ENCODE measurements at regions not wholly inside any gene's neighbourhood (a gene's known extent, or its start where the extent isn't known, plus 50 kb on each side); places are given as distances from the start of the nearest gene placed in this dataset.

DNA sequence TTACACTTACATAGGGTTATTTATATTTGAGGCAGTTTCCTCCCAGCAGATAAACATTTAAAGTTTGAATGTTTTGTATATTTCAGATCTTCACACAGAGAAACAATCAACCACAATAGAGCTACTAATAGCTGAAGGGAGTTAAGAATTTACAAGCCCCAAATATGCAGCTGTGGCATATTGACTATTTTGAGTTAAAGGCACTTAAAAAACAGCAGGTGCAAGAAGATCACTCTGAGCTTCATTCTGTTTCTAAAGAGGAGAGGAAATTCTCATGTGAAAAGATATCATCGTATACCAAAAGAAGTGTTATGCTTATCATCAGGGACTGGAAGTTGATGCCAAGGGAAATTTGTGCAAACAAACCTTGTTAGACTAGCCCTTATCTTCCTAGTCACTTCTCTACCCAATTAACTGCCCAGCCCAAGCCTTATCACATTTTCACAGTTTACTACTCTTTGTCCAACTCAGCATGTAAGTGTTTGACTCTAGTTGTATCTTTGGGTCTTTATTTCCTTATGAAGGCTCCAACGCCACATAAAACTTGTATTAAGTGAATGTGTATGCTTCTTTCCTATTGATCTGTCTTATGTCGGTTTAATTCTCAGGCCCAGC lies 66.3 kb upstream of the COG2 start:
- H3K9me3 ChIP-seq (ENCODE audit: control insufficient read depth in 2 of 2, insufficient read depth in 1 of 2, low read depth in 1 of 2, low read length in 1 of 2): no peaks in the 10 kb centered on the region
- H3K27me3 ChIP-seq (ENCODE audit: control insufficient read depth in 3 of 3, insufficient read depth in 3 of 3, low read length in 3 of 3): no peaks in the 10 kb centered on the region
- H3K27ac ChIP-seq (ENCODE audit: low read depth in 1 of 3, low read length in 2 of 3): peak overlapping the region in 1 of 3 donors; percentile 7
- DNase-seq (peak; percentile 61 to 84), FAIRE-seq (no peak)
- WGBS, 3 donors: 12 to 61% (median 22%) methylated on average over 3 of the region's 3 CpGs
- H3K4me3 ChIP-seq (ENCODE audit: low read depth in 1 of 3, low read length in 3 of 3): no peak overlapping the region
- peaks cover 4 to 38% (median 4%) of the 10 kb centered on the region in 3 donors for H3K4me1 ChIP-seq (ENCODE audit: control insufficient read depth in 3 of 3, insufficient read depth in 2 of 3, low read depth in 1 of 3, low read length in 2 of 3)
- no peaks in the 10 kb centered on the region for H3K36me3 ChIP-seq (ENCODE audit: control insufficient read depth in 3 of 3, insufficient read depth in 2 of 3, low read depth in 1 of 3, low read length in 3 of 3)

DNA sequence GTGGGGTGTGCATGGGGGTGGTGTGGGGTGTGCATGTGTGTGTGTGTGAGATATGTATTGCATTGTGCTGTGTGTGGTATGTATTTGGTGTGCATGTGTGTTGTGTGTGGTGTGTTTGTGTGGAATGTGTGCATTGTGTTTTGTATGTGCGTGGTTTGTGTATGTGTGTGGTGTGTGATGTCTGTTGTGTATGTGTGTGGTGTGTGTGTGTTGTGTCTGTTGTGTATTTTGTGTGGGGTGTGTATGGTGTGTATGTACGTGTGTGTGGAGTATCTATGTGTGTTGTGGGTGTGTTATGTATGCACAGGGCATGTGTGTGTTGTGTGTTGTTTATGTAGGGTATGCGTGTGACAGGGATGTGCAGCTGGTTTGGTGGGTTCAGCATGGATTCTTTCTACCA lies 67.8 kb upstream of the COG2 start:
- no peak for FAIRE-seq
- H3K27ac ChIP-seq (ENCODE audit: low read depth in 1 of 3, low read length in 2 of 3): no peak overlapping the region
- no peak overlapping the region for H3K4me3 ChIP-seq (ENCODE audit: low read depth in 1 of 3, low read length in 3 of 3)
- DNase-seq: no peak
- WGBS, 3 donors: 84 to 88% (median 87%) methylated on average over 3 of the region's 3 CpGs
- no peaks in the 10 kb centered on the region for H3K27me3 ChIP-seq (ENCODE audit: control insufficient read depth in 3 of 3, insufficient read depth in 3 of 3, low read length in 3 of 3)
- H3K9me3 ChIP-seq (ENCODE audit: control insufficient read depth in 2 of 2, insufficient read depth in 1 of 2, low read depth in 1 of 2, low read length in 1 of 2): no peaks in the 10 kb centered on the region
- no peaks in the 10 kb centered on the region for H3K36me3 ChIP-seq (ENCODE audit: control insufficient read depth in 3 of 3, insufficient read depth in 2 of 3, low read depth in 1 of 3, low read length in 3 of 3)
- peaks cover 4 to 43% (median 8%) of the 10 kb centered on the region in 3 donors for H3K4me1 ChIP-seq (ENCODE audit: control insufficient read depth in 3 of 3, insufficient read depth in 2 of 3, low read depth in 1 of 3, low read length in 2 of 3)

DNA sequence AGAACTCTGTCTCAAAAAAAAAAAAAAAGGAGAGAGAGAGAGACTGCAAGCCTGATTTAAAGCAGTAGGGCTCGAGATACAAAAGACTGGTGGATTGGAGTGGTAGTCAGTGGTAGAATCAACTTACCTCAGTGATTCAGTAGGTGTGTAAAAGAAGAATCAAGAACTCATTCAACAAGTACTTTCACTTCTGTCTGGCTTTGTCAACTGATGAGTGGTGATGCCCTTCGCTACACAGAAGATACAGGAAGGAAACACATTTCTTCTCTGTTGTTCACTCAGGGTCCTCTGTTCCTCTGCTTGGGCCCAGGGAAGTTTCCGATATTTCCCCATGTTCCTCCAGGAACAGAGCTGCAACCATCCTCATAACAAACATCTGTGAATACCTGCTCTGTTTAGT lies 68.6 kb upstream of the COG2 start:
- FAIRE-seq: no peak
- Histone ChIP-seq H3K4me1 (ENCODE audit: control insufficient read depth in 3 of 3, insufficient read depth in 2 of 3, low read depth in 1 of 3, low read length in 2 of 3) (peaks cover 4 to 41% (median 8%) of the 10 kb centered on the region in 3 donors), H3K36me3 (ENCODE audit: control insufficient read depth in 3 of 3, insufficient read depth in 2 of 3, low read depth in 1 of 3, low read length in 3 of 3) (no peaks in the 10 kb centered on the region), H3K27ac (ENCODE audit: low read depth in 1 of 3, low read length in 2 of 3) (no peak overlapping the region), H3K9me3 (ENCODE audit: control insufficient read depth in 2 of 2, insufficient read depth in 1 of 2, low read depth in 1 of 2, low read length in 1 of 2) (no peaks in the 10 kb centered on the region), H3K27me3 (ENCODE audit: control insufficient read depth in 3 of 3, insufficient read depth in 3 of 3, low read length in 3 of 3) (no peaks in the 10 kb centered on the region), H3K4me3 (ENCODE audit: low read depth in 1 of 3, low read length in 3 of 3) (no peak overlapping the region)
- DNase-seq: no peak
- WGBS, 3 donors: 76 to 86% (median 83%) methylated on average over 3 of the region's 3 CpGs

DNA sequence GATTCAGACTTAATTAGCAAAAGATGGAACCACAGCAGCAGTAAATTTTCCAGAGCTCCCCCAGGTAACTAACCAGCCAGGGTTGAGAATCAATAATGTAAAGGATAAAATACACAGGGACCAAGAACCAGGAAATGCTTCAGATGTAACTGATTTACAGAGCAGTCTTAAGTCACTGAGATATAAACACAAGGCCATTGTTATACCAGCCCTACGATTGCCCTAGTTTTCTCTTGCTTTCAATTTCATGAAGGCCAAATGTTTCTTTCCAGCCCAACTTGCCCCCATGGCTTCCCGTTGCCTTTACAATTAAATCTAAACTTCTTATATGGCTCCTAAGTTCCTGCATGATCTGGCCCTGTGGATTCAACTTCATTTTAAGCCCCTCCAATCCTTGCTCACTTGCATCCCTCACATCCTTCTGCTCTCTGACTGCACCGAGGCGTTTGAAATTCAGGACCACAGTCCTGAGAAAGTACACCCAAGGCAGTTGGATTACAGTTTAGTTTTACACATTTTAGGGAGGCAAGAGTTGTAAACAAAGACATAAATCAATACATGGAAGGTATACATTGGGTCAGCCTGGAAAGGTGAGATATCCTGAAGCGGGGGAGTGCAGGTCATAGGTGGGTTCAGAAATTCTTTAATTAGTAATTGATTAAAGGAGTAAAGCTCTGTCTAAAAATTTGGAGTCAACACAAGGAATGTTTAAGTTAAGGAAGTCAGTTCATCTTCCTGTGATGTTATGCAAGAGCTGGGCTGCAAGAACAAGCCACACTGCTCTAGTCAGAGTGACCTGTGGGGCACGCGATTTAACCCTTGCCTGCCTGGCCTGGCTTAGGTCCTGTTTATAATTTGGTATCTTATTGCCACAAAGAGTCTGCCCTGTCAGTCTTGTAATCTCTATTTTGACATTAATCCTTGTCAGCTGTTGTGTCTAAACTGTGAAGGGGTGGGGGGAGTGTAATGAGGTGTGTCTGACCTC lies 69.9 kb upstream of the COG2 start:
- peak overlapping the region; percentile 24 to 86 (median 66) for H3K27ac ChIP-seq (ENCODE audit: low read depth in 1 of 3, low read length in 2 of 3)
- FAIRE-seq: no peak

DNA sequence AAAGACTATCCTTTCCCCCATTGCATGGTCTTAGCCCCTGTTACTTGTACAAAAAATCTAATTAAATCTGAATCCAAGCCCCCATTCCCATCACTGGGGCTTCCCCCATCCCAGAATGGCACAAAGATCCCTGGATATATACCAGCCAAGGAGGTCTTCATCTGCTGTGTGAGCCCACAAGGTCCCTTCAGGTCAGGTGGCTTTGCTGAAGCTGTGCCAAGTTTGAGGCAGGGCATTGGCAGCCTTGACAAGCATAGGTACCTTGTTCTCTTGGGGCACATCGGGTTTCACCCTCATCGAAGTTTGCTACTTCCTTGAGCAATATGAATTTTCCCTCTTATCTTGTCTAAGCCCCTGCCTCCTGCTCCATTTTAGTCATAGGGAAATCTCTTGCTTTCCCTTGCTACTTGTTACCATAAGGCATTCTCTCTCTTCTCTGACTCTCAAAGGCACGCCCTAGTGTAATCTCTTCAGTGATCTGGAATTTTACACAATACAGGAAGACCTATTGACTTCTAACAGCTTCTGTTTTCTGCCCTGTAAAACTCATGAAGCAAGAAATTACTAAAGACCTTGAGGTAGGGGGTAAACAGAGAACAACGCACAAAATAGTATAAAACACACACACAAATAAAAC lies 71.4 kb upstream of the COG2 start:
- Histone ChIP-seq H3K4me3 (ENCODE audit: low read depth in 1 of 3, low read length in 3 of 3) (no peak overlapping the region), H3K4me1 (ENCODE audit: control insufficient read depth in 3 of 3, insufficient read depth in 2 of 3, low read depth in 1 of 3, low read length in 2 of 3) (peaks cover 4 to 39% (median 7%) of the 10 kb centered on the region in 3 donors), H3K27me3 (ENCODE audit: control insufficient read depth in 3 of 3, insufficient read depth in 3 of 3, low read length in 3 of 3) (no peaks in the 10 kb centered on the region), H3K9me3 (ENCODE audit: control insufficient read depth in 2 of 2, insufficient read depth in 1 of 2, low read depth in 1 of 2, low read length in 1 of 2) (no peaks in the 10 kb centered on the region), H3K27ac (ENCODE audit: low read depth in 1 of 3, low read length in 2 of 3) (peak overlapping the region in 1 of 3 donors; percentile 31), H3K36me3 (ENCODE audit: control insufficient read depth in 3 of 3, insufficient read depth in 2 of 3, low read depth in 1 of 3, low read length in 3 of 3) (no peaks in the 10 kb centered on the region)
- DNase-seq (peak; percentile 60 to 61), FAIRE-seq (no peak)
- WGBS, 3 donors: 12 to 42% (median 29%) methylated on average over 4 of the region's 4 CpGs

More for the DNA sequence above, 69.9 kb upstream of the COG2 start:
- Histone ChIP-seq H3K9me3 (ENCODE audit: control insufficient read depth in 2 of 2, insufficient read depth in 1 of 2, low read depth in 1 of 2, low read length in 1 of 2) (no peaks in the 10 kb centered on the region), H3K4me1 (ENCODE audit: control insufficient read depth in 3 of 3, insufficient read depth in 2 of 3, low read depth in 1 of 3, low read length in 2 of 3) (peaks cover 4 to 43% (median 8%) of the 10 kb centered on the region in 3 donors), H3K4me3 (ENCODE audit: low read depth in 1 of 3, low read length in 3 of 3) (no peak overlapping the region), H3K36me3 (ENCODE audit: control insufficient read depth in 3 of 3, insufficient read depth in 2 of 3, low read depth in 1 of 3, low read length in 3 of 3) (no peaks in the 10 kb centered on the region), H3K27me3 (ENCODE audit: control insufficient read depth in 3 of 3, insufficient read depth in 3 of 3, low read length in 3 of 3) (no peaks in the 10 kb centered on the region)
- 10 to 24% (median 20%) methylated on average over 7 of the region's 7 CpGs for WGBS, 3 donors
- DNase-seq: peak; percentile 75 to 77

DNA sequence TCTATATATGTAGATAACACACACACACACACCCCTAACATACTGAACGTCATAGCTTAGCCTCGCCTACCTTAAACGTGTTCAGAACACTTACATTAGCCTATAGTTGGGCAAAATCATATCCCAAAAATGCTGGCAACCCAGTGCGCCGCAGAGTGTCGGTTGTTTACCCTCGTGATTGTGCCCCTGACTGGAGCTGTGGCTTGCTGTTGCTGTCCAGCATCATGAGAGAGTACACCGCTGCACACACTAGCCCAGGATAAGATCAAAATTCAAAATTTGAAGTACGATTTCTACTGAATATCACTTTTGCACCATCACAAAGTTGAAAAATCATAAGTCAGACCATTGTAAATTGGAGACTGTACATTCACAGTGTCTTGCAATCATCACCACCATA lies 73.1 kb upstream of the COG2 start:
- Histone ChIP-seq H3K36me3 (ENCODE audit: control insufficient read depth in 3 of 3, insufficient read depth in 2 of 3, low read depth in 1 of 3, low read length in 3 of 3) (no peaks in the 10 kb centered on the region), H3K4me3 (ENCODE audit: low read depth in 1 of 3, low read length in 3 of 3) (no peak overlapping the region), H3K9me3 (ENCODE audit: control insufficient read depth in 2 of 2, insufficient read depth in 1 of 2, low read depth in 1 of 2, low read length in 1 of 2) (no peaks in the 10 kb centered on the region), H3K27me3 (ENCODE audit: control insufficient read depth in 3 of 3, insufficient read depth in 3 of 3, low read length in 3 of 3) (no peaks in the 10 kb centered on the region), H3K4me1 (ENCODE audit: control insufficient read depth in 3 of 3, insufficient read depth in 2 of 3, low read depth in 1 of 3, low read length in 2 of 3) (peaks cover 0 to 31% (median 7%) of the 10 kb centered on the region in 3 donors), H3K27ac (ENCODE audit: low read depth in 1 of 3, low read length in 2 of 3) (no peak overlapping the region)
- DNase-seq: no peak
- no peak for FAIRE-seq
- 91 to 93% (median 91%) methylated on average over 9 of the region's 9 CpGs for WGBS, 3 donors

DNA sequence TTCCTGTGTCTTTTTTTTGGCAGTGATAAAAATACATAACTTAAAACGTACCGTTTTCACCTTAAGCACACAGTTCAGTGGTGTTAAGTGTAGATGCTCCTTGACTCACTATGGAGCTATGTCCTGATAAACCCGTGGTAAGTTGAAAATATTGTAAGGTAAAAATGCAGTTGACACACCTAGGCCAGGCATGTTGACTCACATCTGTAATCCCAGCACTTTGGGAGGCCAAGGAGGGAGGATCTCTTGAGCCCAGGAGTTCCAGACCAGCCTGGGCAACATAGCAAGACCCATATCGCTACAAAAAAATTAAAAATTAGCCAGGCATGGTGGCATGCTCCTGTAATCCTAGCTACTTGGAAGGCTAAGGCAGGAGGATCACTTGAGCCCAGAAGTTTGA lies 73.6 kb upstream of the COG2 start:
- no peak for DNase-seq
- H3K36me3 ChIP-seq (ENCODE audit: control insufficient read depth in 3 of 3, insufficient read depth in 2 of 3, low read depth in 1 of 3, low read length in 3 of 3): no peaks in the 10 kb centered on the region
- 59 to 74% (median 62%) methylated on average over 4 of the region's 4 CpGs for WGBS, 3 donors
- H3K4me3 ChIP-seq (ENCODE audit: low read depth in 1 of 3, low read length in 3 of 3): no peak overlapping the region
- no peak for FAIRE-seq
- no peaks in the 10 kb centered on the region for H3K27me3 ChIP-seq (ENCODE audit: control insufficient read depth in 3 of 3, insufficient read depth in 3 of 3, low read length in 3 of 3)
- H3K9me3 ChIP-seq (ENCODE audit: control insufficient read depth in 2 of 2, insufficient read depth in 1 of 2, low read depth in 1 of 2, low read length in 1 of 2): no peaks in the 10 kb centered on the region
- peaks cover 0 to 31% (median 7%) of the 10 kb centered on the region in 3 donors for H3K4me1 ChIP-seq (ENCODE audit: control insufficient read depth in 3 of 3, insufficient read depth in 2 of 3, low read depth in 1 of 3, low read length in 2 of 3)
- H3K27ac ChIP-seq (ENCODE audit: low read depth in 1 of 3, low read length in 2 of 3): no peak overlapping the region

DNA sequence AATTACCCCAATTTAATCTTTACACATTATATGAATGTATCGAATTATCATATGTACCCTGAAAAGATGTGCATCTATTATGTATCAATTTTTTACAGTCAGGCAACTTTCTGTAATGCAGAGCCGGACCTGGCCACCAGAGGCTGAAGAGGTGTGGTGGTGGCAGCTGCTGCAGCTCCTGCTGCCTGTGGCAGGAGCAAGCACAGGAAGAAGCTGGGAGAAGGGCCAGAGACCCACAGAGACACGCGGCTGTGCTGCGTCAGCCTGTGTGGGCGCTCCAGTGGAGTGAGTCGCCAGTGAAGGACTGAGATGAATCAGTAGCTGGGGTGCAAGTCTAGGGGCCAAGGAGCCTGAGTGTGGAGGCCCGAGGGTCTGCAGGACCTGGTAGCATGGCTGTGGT lies 74.3 kb upstream of the COG2 start:
- DNase-seq (peak; percentile 33 to 40), FAIRE-seq (no peak)
- WGBS, 3 donors: 40 to 57% (median 43%) methylated on average over 8 of the region's 8 CpGs
- H3K9me3 ChIP-seq (ENCODE audit: control insufficient read depth in 2 of 2, insufficient read depth in 1 of 2, low read depth in 1 of 2, low read length in 1 of 2): no peaks in the 10 kb centered on the region
- H3K27ac ChIP-seq (ENCODE audit: low read depth in 1 of 3, low read length in 2 of 3): no peak overlapping the region
- peaks cover 0 to 29% (median 7%) of the 10 kb centered on the region in 3 donors for H3K4me1 ChIP-seq (ENCODE audit: control insufficient read depth in 3 of 3, insufficient read depth in 2 of 3, low read depth in 1 of 3, low read length in 2 of 3)
- no peak overlapping the region for H3K4me3 ChIP-seq (ENCODE audit: low read depth in 1 of 3, low read length in 3 of 3)
- H3K27me3 ChIP-seq (ENCODE audit: control insufficient read depth in 3 of 3, insufficient read depth in 3 of 3, low read length in 3 of 3): no peaks in the 10 kb centered on the region
- no peaks in the 10 kb centered on the region for H3K36me3 ChIP-seq (ENCODE audit: control insufficient read depth in 3 of 3, insufficient read depth in 2 of 3, low read depth in 1 of 3, low read length in 3 of 3)

Measured in small intestine (tissue), 7 donors.